ENCODE measurements at regions not wholly inside any gene's neighbourhood (a gene's known extent, or its start where the extent isn't known, plus 50 kb on each side); places are given as distances from the start of the nearest gene placed in this dataset.

- TF ChIP-seq TAF1 (IDR thresholded peaks at IDR 0.05; ENCODE audit: borderline replicate concordance, low read depth, low read length), result no peak
- no peak for TF ChIP-seq POLR2A (IDR thresholded peaks at IDR 0.05; ENCODE audit: low read depth, low read length)
These were observed 255.5 kb upstream of the ANO3 start for GRCh38 chr11:26076233-26076990.
